Lung microvascular endothelial cell (primary cell): ENCODE measurements at regions not wholly inside any gene's neighbourhood (a gene's known extent, or its start where the extent isn't known, plus 50 kb on each side); places are given as distances from the start of the nearest gene placed in this dataset.

Experiments
- DNase-seq, 2 donors: peaks; one replicate each; pipeline versions ENCODE4 v3.0.0 to v3.0.0-alpha.2; 2010; ENCODE audit warnings: low read depth in 2 of 2

DNA sequence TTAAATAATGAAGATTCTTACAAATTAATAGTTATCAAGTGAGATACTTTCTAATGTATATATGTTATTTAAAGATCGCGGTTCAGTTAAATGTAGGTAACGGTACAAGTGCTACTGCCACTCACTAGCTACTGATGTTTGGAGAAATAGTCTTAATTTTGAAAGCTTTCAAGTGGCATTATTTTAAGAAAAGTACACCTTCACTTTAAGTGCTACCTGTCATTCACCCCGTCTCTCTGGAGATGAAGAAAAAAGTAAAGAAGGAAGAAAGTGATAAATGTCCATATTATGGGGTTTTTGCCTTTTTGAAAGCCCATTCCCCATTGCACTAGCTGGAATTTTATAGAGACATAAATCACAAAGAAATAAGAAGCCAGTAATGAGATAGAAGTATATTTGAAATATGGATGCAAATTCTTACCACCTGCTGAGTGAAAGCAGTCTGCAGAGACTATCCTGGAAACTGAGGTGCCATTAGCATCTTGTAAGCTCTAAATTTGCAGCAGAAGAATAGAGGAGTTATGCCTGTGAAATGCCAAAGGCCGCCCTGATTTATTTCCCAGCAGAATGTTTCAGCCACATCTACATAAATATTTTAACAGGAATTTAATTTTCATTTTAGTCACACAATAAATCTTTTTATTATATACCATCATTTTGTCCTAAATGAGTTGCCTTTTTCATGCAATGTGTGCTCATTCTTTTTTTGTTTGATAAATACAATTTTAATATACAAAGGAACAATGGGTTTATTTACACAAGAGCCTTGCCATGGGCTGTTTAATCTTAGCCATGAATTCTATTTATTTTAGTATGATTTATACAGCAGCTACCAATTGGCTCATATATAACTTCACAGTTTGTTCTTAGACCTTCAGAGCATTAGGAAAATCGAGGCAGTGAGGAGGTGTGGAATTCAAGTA is 489.9 kb upstream of the RAG2 start:
- no peak for DNase-seq

- no peak for DNase-seq
These were observed 480.5 kb upstream of the RAG2 start for GRCh38 chr11:37078521-37078920.

DNA sequence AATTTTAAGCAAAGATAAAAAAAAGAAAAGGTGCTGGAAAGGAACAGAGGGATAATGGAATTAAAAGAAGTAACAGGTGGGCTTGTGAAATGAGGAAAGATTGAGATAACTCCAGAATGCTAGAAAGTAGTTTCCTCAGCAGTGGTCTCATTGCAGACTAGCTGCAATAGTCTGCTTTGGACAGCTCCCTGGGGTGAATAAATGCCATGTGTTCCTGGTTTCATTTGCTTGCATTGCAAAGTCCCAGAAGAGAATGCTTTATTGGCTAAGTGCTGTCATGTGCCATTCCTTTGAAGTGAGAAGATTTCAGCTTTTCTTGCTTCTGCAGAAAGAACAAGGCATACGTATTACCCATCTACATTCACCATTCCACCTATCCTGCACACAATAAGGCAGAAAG is 478.8 kb upstream of the RAG2 start:
- no peak for DNase-seq

DNA sequence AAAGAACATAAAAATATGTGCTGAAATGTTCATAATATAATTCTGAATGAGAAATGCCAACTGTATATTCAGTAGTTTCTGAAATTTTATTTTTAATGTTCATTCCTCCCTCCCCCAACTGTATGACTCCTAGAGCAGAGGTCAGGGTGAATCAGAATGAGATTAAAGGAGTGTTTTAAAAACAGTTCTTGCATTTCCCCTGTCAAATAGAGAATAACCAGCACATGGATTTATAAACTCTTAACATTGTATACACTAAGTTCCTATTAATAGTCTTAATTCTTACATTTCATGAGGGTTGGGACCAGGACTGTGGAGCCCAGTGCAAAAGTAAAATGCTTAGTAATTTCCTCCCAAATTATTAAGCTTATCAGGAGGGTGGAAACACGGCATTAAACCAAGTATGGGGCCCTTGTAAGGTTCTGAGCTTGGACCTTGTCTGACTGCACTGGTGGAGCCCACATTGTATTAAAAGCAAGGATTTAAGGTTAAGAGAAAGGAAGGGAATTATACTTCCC is 474.6 kb upstream of the RAG2 start:
- no peak for DNase-seq

DNA sequence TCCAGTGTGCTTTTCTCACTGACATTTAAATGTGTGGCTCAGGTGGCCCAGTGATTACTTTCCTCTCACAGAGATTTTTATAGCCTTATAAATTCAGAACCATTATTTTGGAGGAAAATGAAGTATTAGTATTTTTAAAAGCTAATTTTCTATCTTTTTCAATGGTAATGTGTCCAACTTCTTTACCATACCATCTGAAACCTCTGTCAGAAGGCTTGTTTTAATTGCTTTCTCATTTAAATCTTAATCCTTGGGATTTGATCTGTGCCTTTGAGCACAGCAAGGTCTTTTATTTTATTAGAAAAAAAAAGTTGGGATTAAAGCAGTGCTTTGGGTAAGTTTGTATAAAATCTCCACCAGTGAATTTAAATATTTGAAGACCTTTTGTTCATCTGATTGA is 452.3 kb upstream of the RAG2 start:
- DNase-seq = no peak

- DNase-seq = no peak
These were observed 442.9 kb upstream of the RAG2 start for GRCh38 chr11:37040921-37041320.

GRCh38 chr11:37038911-37039310 is 440.9 kb upstream of the RAG2 start:
- no peak for DNase-seq

DNA sequence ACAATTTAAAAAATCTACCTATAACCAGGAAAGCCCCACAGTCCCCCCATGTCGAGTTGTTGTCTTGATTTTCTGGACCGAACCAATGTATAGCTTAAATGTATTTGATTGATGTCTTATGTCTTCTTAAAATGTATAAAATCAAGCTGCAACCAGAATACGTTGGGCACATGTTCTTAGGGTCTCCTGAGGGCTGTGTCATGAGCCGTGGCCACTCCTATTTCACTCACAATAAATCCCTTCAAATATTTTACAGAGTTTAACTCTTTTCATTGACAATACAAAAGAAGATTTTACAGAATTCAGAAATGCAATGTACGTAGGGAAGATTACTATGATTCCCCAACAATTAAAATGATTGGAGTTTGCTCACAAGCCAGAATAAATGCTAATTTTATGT is 428.7 kb upstream of the RAG2 start:
- DNase-seq = no peak

DNA sequence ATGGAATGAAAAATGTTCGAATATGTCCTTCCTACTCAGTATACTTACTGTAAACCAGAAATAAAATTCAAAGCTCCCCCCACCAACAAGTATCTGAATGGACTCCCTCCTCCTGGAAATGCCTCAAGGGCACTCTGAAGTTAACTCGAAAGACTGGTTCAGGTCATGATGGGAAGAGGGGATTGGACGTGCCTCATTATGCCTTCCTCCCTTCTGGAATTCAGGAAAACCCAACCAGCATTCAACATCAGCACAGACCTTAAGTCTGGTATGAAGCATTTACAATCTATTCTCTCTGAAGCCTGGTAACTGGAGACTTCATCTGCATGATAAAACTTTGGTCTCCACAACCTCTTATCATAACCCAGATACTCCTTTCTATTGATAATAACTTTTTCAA is 428.3 kb upstream of the RAG2 start:
- no peak for DNase-seq

GRCh38 chr11:37006563-37006962 is 408.5 kb upstream of the RAG2 start:
- no peak for DNase-seq

- DNase-seq = no peak
These were observed 404.8 kb upstream of the RAG2 start for GRCh38 chr11:37002831-37003230.

DNA sequence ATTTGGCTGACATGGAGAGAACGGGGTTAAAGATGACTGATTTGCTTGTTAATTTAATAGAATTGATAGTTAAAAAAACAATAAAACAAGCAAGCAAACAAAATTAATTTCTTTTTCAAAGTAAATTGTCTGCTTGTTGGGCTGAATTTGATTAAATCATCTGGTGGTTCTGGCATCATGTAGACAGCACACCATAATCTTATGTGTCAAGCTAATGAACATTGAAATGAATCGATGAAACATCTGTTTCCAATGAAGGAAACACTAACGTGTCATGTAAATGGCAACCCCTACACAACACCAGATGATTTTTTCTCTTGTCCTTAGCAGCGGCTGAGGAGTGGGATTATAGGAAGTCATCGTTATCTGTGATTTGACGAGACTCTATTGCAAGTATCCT is 399.6 kb upstream of the RAG2 start:
- DNase-seq = no peak

- no peak for DNase-seq
These were observed 398.8 kb upstream of the RAG2 start for GRCh38 chr11:36996795-36997194.

DNA sequence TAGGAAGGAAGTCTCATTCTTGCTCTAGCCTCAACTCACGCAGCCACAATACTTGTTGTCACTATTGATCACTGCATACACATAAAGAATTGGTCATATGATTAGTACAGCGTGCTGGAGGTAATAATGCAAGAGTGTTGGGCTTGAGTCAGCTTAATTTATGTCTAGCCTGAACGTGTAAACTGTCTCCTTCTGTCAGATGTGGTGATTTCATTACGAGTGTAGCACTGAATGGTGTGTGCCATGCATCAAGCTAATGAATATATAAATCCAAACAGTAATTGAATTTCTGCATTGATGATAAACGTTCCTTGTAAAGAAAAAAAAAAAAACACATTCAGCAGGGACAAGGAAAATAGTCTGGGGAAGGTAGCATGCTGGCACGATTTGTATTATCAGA is 396.2 kb upstream of the RAG2 start:
- DNase-seq = no peak

DNA sequence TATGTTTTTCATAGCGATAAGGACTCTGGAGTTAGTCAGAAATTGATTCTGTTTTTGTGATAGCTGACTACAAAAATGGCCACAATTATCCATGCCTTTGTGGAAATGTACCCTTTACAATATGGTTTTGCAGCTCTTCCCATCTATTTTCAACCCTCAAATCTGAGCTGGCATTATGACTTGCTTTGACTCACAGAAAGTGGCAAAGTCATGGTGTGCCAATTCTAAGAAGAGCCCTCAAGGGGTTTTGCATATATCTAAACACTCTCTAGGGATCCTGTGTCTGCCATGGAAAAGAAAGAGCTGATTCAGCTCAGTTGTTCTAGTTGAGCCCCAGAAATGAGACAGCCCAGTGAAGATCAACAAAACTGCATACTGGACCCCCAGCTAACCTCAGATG is 390.5 kb upstream of the RAG2 start:
- no peak for DNase-seq

GRCh38 chr11:36985562-36985961 is 387.5 kb upstream of the RAG2 start:
- DNase-seq = no peak

- no peak for DNase-seq
These were observed 378.7 kb upstream of the RAG2 start for GRCh38 chr11:36976741-36977140.

DNA sequence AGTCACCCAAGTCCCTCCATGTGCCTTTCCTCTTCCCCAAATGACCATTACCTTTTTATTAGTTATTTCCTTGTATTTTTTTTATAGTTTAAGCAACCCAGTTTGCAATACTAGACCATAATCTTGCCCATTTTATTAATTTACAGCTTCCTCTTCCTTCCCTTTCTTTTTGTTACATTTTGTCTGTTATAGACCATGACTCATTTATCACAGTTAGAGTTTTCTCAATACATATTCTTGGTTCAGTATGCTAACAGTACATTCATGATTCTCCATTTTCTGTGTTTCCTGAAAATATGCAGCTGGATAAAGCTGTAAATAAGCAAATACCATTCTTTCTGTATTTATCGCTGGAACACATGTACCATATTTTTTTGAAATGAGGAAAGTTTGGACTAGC is 376.7 kb upstream of the RAG2 start:
- DNase-seq = no peak

- no peak for DNase-seq
These were observed 355.9 kb upstream of the RAG2 start for GRCh38 chr11:36953976-36954375.

GRCh38 chr11:36948460-36949127 is 350.6 kb upstream of the RAG2 start:
- no peak for DNase-seq

- DNase-seq = peak in 1 of 2 donors; percentile 0
These were observed 347.3 kb upstream of the RAG2 start for GRCh38 chr11:36945384-36945783.

- no peak for DNase-seq
These were observed 335.4 kb upstream of the RAG2 start for GRCh38 chr11:36933481-36933880.

- no peak for DNase-seq
These were observed 333.1 kb upstream of the RAG2 start for GRCh38 chr11:36931139-36931538.
